ENCODE measurements at regions not wholly inside any gene's neighbourhood (a gene's known extent, or its start where the extent isn't known, plus 50 kb on each side); places are given as distances from the start of the nearest gene placed in this dataset.

GRCh38 chr2:159855143-159855542, 57.1 kb upstream of the CD302 start:
- no peaks in the 10 kb centered on the region for H3K36me3 Mint-ChIP-seq (ENCODE audit: insufficient read depth, unreplicated experiment)
- H3K4me1 Mint-ChIP-seq (ENCODE audit: low read depth, unreplicated experiment), result no peaks in the 10 kb centered on the region
- ChIA-PET POLR2A (no interaction called here), CTCF (no interaction called here)
- H3K9me3 ChIP-seq, result no peaks in the 10 kb centered on the region
- no peaks in the 10 kb centered on the region for H3K27me3 Mint-ChIP-seq (ENCODE audit: insufficient read depth, unreplicated experiment)
- H3K9me3 Mint-ChIP-seq (ENCODE audit: unreplicated experiment), result no peaks in the 10 kb centered on the region
- no peak overlapping the region for H3K27ac Mint-ChIP-seq (ENCODE audit: unreplicated experiment)
- no peak for DNase-seq
- intact Hi-C loops (cut with micrococcal nuclease; ENCODE audit: unreplicated experiment), result no loop called here
- H3K27me3 ChIP-seq (replicated peaks; ENCODE audit: control insufficient read depth, insufficient read depth, low read length), result no peaks in the 10 kb centered on the region
- no TSS peak for BruUV-seq (replicated peaks)
- TF ChIP-seq CTCF (IDR thresholded peaks at IDR 0.05; ENCODE audit: insufficient read depth in 1 of 2, low read depth in 1 of 2, low read length in 1 of 2, severe bottlenecking in 1 of 2, unreplicated experiment in 1 of 2), result no peak
- H3K4me3 Mint-ChIP-seq (ENCODE audit: unreplicated experiment), result no peak overlapping the region
- H3K36me3 ChIP-seq (ENCODE audit: control insufficient read depth, insufficient read depth, low read length), result no peaks in the 10 kb centered on the region
- H3K4me1 ChIP-seq, result no peaks in the 10 kb centered on the region
- H3K4me3 ChIP-seq (ENCODE audit: low read depth, low read length), result no peak overlapping the region

GRCh38 chr2:159854481-159854880, 56.5 kb upstream of the CD302 start:
- Histone ChIP-seq H3K36me3 (ENCODE audit: control insufficient read depth, insufficient read depth, low read length) (no peaks in the 10 kb centered on the region), H3K4me1 (no peaks in the 10 kb centered on the region), H3K4me3 (ENCODE audit: low read depth, low read length) (no peak overlapping the region), H3K27me3 (replicated peaks; ENCODE audit: control insufficient read depth, insufficient read depth, low read length) (no peaks in the 10 kb centered on the region), H3K9me3 (no peaks in the 10 kb centered on the region)
- H3K4me1 Mint-ChIP-seq (ENCODE audit: low read depth, unreplicated experiment), result no peaks in the 10 kb centered on the region
- BruUV-seq (replicated peaks), result no TSS peak
- DNase-seq, result no peak
- H3K36me3 Mint-ChIP-seq (ENCODE audit: insufficient read depth, unreplicated experiment), result no peaks in the 10 kb centered on the region
- intact Hi-C loops (cut with micrococcal nuclease; ENCODE audit: unreplicated experiment), result no loop called here
- no peak overlapping the region for H3K4me3 Mint-ChIP-seq (ENCODE audit: unreplicated experiment)
- ChIA-PET POLR2A (no interaction called here), CTCF (no interaction called here)
- TF ChIP-seq CTCF (IDR thresholded peaks at IDR 0.05; ENCODE audit: insufficient read depth in 1 of 2, low read depth in 1 of 2, low read length in 1 of 2, severe bottlenecking in 1 of 2, unreplicated experiment in 1 of 2), result no peak
- H3K27me3 Mint-ChIP-seq (ENCODE audit: insufficient read depth, unreplicated experiment), result no peaks in the 10 kb centered on the region
- H3K9me3 Mint-ChIP-seq (ENCODE audit: unreplicated experiment), result no peaks in the 10 kb centered on the region
- no peak overlapping the region for H3K27ac Mint-ChIP-seq (ENCODE audit: unreplicated experiment)

GRCh38 chr2:159853101-159853500, 55.1 kb upstream of the CD302 start:
- no peak overlapping the region for H3K27ac Mint-ChIP-seq (ENCODE audit: unreplicated experiment)
- H3K9me3 Mint-ChIP-seq (ENCODE audit: unreplicated experiment), result no peaks in the 10 kb centered on the region
- BruUV-seq (replicated peaks), result no TSS peak
- H3K4me1 Mint-ChIP-seq (ENCODE audit: low read depth, unreplicated experiment), result no peaks in the 10 kb centered on the region
- H3K36me3 ChIP-seq (ENCODE audit: control insufficient read depth, insufficient read depth, low read length), result no peaks in the 10 kb centered on the region
- no peaks in the 10 kb centered on the region for H3K27me3 Mint-ChIP-seq (ENCODE audit: insufficient read depth, unreplicated experiment)
- no peaks in the 10 kb centered on the region for H3K36me3 Mint-ChIP-seq (ENCODE audit: insufficient read depth, unreplicated experiment)
- no peak overlapping the region for H3K4me3 Mint-ChIP-seq (ENCODE audit: unreplicated experiment)
- no peaks in the 10 kb centered on the region for H3K4me1 ChIP-seq
- no peaks in the 10 kb centered on the region for H3K27me3 ChIP-seq (replicated peaks; ENCODE audit: control insufficient read depth, insufficient read depth, low read length)
- no peaks in the 10 kb centered on the region for H3K9me3 ChIP-seq
- ChIA-PET CTCF (no interaction called here), POLR2A (no interaction called here)
- intact Hi-C loops (cut with micrococcal nuclease; ENCODE audit: unreplicated experiment), result no loop called here
- no peak for DNase-seq
- no peak for TF ChIP-seq CTCF (IDR thresholded peaks at IDR 0.05; ENCODE audit: insufficient read depth in 1 of 2, low read depth in 1 of 2, low read length in 1 of 2, severe bottlenecking in 1 of 2, unreplicated experiment in 1 of 2)
- H3K4me3 ChIP-seq (ENCODE audit: low read depth, low read length), result no peak overlapping the region

Data from Caco-2 (cell line).